HG03108 (cell line): ENCODE measurements at regions not wholly inside any gene's neighbourhood (a gene's known extent, or its start where the extent isn't known, plus 50 kb on each side); places are given as distances from the start of the nearest gene placed in this dataset.

Experiments used
- ATAC-seq: cut with Tn5 transposase; IDR thresholded peaks from one replicate; pipeline ENCODE4 v1.9.1; 2021; ENCODE audit warnings: moderate library complexity; ENCODE audit not compliant: unreplicated experiment

DNA sequence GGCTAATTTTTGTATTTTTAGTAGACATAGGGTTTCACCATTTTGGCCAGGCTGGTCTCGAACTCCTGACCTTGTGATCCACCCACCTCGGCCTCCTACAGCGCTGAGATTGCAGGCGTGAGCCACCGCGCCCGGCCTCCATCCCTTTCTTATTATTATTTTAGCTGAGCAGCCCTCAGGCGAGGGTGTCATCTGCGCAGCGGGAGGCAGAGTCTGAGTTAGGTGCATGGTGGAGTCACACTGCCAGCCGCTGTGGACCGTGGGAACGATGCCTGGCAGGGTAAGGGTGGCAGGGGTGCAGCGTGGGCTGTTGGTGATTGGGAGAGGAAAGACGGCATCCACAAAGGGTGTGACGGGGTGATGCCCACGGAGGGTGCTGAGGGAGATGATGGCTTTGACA lies 491.8 kb upstream of the FAT1 start:
- no peak for ATAC-seq

DNA sequence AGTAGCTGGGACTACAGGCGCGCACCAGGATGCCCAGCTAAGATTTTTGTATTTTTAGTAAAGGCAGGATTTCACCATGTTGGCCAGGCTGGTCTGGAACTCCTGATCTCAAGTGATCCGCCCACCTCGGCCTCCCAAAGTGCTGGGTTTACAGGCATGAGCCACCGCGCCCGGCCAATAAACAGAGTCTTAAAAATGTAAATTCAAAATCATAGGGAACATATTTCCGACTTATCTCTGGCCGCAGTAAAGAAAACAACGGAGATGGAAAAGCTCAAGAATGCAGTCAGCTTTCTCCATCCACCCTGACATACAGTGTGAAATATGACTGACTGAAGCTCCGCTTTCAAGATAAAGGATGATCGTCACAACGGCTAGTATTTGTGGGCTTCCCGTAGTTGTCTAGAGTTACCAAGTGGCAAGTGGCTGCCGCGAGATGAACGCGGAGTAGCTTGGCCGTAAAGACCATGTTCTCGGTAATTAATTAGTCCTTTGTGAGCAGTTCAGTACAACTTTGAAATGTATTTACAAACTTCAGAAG lies 495.1 kb upstream of the FAT1 start:
- no peak for ATAC-seq

DNA sequence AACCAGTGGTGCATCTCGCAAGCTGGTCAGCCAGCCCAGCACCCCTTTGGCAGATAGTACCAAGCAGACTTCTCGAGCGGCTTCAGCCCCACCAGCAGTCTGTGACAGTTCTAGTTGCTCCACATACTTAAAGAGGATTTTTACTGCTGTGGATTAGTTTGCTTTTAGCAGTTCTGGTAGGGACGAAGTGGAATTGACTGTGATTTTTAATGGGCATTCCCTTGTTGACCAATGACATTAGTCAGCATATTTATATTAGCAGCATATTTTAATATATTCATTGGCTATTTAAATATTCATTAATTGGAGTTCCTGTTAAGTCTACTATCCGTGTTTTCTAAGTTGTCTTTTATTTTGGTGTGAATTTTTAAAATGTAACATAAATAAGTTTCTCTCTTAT lies 500.9 kb upstream of the FAT1 start:
- ATAC-seq, result no peak

DNA sequence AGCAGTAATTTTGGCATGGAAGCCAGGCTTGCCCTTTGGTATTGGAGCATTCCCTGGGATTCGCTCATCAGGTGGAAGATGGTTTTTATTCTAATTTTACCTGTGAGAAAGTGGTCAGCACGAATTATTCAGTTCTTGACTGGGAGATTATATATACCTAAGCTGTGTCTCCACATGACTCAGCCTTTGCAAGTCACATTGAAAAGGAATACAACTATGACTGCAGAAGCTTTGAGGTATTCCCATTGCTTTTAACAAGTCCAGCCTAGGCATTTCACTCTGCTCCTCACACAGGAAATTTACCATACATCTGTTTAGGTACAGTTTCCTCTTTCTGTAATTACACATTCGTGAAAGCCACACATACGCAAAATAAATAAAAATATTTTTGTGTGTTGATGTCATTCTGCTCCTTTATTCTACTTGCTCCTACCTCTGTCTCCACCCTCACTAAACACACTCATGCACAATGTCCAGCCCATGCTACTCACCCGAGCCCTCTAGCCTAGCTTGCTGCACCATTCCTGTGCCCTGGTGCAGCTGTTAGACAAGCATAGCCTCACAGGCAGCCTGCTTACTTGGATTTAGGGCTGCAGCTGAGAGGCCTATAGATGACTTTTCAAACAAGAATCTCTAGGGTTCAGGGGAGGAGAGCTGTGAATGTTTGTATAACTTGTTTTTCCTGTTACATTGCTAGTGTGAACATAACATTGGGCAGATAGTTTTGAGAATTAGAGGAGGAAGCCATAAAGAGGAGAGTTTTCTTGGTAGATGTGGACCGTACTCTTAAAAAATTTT lies 504.4 kb upstream of the FAT1 start:
- ATAC-seq, result no peak

DNA sequence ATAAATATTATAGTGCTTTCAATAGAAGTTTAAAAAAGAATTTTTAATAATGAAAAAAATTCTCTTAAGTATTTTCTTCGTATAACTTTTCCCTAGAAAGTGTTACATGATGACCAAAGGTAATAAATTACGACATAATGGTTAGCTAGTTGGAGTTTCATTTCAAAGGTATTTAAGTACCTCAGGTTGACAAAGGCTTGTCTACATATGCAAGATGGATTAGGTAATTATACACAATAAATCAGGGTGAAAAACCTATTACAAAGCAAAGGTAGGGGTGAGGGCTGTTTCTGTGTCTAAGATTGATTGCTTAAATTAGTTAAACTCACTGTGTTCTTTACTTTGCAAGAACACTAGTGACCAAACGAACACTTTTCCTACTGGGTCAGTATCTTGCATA lies 508.5 kb upstream of the FAT1 start:
- no peak for ATAC-seq

DNA sequence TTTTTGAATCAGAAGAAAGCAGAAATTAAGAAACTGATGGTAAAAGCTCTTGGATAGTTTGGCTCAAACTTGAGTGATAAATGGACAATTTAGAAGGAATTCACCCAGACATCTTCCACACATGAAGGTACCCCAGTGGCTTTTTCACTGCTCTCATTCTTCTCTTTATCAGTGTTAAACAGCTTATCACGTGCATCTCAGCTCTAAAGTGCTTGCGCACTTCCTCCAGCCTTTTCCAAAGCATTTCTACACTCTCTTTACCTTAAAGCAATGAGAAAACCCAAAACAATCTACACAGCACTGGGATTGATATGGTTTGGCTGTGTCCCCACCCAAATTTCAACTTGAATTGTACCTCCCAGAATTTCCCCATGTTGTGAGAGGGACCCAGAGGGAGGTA lies 509.1 kb upstream of the FAT1 start:
- no peak for ATAC-seq

DNA sequence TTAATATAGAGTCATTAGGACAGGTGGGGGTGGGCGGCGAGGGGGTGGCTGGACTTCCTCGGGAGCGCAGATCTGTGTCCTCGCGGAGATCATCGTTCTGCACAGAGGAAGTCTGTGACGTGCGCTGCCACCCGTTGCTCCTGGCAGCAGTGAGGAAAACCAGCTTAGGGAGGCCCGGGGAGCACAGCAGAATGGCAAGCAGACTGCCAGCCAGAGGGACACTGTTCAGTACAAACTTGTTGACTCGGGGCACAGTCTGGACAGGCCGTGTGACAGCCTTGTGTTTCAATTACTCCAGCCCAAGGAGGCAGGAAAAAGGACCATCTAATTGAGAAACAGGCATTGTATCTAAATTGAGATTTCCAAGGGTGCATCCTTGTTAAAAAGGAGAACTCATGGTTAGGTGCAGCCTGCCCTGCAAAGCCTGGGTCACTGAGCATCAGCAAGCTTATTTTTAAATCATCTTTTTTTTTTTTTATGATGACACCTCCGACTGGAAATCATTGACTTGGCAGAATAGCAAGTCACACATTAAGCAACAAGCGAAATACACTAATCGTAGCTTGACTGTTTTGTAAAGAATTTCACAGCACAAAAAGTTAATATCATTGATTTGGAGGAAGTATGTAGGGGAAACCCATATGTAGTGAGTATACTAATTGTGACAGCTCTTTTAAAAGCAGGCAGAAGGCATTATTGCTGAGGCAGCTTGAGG lies 512.0 kb upstream of the FAT1 start:
- no peak for ATAC-seq

DNA sequence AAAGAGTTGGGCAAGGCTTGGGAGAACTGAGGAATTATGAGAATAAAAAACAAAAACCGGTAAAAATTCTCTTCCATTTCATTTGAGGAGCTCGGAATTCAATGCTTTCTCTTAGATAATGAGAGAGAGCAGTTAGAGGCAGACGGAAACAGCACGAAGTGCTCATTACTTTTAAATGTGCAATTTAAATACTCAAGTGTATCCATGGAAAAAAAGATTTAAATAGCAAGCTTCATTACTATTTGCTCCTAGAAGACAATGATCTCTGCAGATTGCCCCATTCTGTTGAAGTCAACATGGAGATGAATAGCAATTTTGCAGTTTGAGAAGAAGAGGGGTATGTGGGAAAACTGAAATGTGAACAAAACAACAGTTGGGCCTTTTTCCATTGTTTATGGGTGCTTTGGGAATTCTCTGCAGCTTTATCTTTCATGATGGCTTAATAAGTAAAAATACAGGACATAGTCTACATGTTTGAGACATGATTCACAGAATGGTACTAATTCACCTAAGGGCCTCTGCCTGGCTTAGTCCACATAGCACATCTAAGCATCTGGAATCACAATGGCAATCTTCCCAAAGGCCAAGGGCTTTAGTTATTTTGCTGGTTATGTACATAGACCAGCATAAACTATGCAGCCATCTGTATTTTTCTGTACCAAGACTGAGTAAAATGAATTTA lies 512.7 kb upstream of the FAT1 start:
- ATAC-seq, result no peak

DNA sequence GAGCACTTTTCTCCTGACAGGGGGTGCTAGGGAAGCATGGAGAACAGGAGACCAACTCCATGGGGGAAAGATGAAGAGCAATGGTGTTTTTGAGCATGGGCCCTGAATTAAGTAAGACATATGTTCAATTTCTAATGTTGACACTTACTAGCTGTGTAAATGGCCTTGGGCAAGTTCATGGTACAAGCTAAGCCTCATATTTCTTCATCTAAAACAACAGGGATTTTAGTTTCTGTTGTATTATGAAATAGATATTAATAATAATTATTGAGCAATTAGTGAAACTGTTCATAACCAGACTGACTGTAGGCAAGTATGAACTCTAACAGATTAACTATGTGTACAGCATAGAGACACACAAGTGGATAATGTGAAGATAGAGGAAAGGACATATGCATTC lies 515.0 kb upstream of the FAT1 start:
- no peak for ATAC-seq

DNA sequence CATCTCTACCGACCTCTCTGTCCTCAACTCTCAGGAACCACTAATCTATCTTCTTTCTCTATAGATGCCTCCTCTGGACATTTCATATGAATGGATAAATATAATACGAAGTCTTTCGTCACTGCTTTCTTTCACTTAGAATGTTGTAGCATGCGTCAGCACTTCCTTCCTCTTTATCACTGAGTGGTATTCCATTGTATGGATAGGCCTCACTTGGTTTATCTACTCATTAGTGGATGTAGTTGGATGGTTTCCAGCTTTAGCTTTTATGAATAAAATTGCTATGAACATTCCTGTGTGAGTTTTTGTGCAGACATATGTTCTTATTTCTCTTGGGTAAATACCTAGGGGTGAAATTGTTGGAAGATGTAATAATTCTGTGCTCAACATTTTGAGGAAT lies 528.2 kb upstream of the FAT1 start:
- ATAC-seq, result no peak

DNA sequence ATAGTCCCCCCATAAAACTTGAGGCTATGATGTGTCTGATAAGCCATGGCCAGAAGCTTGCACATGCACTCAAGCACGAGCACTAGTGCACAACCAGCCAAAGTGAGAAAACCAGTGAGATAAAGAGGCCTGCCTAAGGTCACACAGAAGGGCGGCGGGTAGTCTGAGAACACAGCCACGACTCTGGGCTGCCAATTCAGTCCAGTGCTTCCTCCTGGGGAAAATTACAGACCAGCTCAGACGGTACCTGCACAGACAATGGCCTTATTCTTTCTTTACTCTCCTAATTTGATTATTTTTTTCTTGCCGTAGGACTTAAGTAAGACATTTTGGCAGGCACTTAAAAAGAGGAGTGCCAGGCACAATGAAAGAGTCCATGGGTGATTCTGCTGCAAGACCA lies 533.2 kb upstream of the FAT1 start:
- no peak for ATAC-seq

DNA sequence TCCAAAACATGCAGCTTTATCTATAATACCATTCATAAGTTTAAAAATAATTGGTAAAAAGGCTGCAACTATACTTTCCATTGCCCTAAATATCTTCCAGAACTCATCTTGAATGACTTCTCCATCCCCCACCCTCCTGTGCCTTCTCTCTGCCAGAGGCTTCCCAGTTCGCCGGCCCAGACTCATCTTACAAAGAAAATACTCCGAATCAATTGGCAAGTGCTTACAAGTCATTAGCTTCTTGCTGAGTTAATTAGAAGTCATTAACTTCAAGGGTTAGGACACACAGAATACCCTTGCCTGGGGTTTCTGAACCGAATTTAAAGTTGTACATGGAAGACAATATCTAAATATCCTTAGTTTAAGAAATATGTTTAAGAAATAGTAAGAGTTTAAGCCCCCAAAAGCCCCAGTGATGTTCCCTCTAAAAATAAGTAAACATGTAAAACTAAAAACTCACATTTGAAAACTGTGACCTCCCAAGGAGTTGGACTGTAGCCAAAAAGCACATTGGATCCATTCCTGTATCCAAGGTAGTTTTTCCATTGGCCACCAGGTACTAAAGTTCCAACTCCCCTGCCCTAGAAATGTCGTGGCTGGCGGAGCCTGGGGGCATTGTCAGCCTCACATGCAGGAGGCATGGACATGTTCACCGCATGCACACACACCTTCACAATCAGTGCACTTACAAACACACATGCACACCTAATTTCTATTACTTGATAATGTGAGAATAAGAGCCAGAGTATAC lies 535.2 kb upstream of the FAT1 start:
- ATAC-seq, result no peak

DNA sequence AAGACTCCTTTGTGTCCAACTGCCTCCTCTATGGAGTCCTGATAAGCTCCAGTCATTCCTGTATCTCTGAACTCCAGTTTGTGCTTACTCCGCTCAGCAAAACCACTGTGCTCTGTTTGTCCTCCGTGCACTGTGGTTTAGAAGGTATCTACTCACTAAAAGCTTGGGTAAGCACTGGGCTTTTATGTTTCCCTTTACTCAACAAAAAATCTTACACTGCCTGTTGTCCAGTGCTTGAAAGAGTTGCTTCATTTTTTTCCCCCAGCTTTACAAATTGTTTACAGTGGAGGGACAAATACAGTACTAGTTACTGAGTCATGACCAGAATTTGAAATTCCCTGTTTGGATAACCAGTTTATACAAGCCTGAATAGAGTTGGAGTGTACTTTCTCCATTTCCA lies 545.3 kb upstream of the FAT1 start:
- ATAC-seq, result no peak

DNA sequence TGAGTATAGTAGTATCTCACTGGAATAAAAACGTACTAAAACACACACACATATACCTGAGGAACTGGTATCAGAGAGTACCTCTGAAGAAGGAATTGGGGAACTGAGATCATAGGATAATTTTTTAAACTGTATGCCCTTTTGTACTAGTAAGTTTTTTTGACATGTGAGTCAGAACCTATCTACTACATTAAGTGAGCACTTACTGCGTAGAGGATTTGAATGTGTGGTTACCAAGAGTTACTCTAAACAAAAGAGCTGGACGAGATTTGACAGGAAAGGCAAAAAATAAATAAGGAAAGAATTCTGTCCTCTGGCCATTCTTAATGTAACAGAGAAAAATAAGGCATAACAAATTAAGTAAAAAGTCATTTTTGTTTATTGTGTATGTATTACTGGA lies 546.5 kb upstream of the FAT1 start:
- no peak for ATAC-seq

DNA sequence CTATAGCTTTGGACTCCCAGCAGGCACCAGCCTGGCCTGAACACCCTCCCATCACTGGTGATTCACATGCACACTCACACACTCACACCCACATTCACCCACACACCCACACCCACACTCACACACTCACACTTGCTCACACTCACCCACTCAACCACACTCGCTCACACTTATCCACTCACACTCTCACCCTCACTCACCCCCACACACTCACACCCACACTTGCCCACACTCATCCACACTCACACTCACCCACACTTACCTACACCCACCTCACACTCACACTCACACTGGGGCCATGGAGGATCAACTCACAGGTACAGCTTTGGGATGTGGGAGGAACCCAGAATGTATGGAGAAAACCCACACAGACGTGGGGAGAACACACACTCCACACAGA lies 548.2 kb upstream of the FAT1 start:
- no peak for ATAC-seq

DNA sequence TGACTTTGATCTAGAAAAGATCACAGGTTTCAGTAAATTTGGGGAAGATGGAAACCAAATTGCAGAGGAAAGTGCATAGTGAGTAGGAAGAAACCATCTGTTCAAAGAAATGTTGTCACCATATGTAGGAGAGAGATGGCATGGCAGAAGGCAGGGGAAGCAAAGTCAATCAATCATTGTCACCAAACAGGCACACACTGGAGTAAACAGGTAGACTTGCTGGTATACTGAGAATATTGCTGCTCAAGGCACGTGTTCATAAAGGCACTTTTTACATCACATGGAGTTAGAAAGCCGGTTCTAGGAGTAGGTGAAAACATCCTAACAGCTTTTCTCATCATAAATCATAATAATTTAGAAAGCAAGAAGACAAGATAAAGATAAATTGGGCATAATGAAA lies 550.5 kb upstream of the FAT1 start:
- no peak for ATAC-seq

DNA sequence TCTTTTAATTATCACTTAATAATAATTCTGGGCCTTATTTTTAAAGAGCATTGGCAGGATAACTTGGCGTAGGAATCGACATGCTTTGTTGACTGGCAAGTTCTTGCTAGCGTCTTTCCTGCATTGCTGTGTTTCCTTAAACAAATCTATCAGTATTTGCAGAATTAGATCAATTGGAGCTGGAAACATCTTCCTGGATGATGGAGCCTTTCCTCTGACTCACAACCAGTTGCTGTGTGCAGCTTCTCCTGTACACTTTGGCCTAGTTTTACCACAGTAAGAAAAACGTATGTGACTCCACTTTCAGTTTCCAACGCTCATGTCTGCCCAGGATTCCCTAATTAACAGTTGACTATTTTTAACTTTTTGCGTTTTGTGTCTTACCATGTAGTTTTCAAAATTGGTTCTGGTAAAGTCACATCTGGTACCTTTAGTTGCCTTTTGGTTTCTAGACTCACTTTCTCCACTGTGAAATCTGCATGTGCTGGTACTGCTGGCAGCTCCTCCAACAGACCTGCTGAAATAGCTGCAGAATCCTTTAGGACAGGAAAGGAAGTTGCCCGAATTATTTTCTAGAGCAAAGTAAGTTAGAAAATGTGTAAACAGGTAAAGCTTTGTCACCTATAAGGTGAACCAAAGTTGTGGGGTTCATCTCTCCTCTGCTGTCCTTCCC lies 553.2 kb upstream of the FAT1 start:
- no peak for ATAC-seq

DNA sequence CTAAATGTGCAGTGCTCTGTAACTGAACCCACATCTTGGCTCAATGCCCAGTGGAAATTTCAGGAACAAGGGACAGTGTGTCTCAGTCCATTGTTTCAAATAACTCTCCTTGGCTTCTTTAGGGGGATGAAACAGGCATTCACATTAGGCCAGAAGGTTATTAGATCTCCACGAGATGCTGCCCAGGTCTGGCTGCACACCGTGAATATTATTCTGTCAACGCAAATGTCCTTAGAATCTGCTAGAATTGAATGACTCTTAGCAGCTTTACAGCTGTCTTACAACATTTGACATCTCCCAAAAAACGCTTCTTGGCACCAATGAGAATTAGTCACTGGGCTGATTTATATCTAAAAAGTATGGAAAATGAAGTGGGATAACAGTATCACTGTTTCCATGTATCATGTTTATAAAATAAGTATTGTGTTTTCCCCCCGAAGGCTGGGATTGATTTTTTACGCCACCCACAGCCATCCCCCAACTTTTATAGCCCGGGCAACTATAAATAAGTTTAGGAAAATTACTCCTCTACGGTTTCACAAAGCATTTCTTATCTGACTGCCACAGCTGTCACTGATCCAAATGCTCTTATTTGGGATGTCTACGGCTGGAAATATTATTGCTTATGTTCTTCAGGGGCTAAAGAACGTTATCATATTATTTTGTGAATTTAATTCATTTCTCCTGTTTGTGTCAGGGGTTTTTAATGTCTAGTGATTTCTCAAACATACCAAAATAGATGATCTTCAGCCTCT lies 559.7 kb upstream of the FAT1 start:
- ATAC-seq, result no peak

DNA sequence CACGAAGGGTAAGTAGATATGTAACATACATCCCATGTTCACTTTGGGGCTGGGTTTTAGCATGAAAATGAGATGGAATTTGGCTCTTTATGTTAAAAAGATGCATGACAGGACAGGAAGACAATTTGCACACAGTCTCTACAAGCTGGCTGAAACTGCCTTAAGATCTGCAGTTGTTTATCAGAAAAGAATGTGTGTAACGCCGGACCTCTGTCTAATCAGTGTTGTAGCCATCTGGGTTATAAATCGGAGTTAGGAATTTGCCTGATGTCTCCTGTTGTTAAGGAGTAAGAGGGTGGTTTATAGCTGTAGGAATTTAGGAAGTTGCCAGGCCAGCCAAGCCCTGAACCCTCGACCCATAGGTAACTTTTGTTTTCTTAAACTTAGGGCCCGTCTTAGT lies 562.9 kb upstream of the FAT1 start:
- ATAC-seq, result no peak

DNA sequence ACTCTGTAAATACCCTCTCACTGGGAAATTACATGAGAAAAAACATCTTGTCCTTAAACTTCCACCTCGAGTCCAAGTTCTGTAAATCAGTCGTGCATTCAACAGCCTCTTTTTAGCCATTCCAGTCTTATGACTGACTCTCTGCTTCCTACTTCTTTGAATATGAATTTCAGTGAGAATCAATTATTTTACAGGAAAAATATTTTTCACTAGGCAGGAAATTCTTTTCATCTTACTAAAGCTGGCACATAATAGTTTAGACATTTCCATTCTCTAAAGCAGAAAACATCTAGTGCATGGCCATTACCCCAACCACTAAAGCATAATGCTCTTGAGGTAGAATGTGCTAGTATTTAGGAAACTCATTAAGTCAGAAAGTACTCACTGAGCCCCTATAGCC lies 565.7 kb upstream of the FAT1 start:
- no peak for ATAC-seq
